Lower leg skin (tissue), 3 donors: ENCODE measurements at regions not wholly inside any gene's neighbourhood (a gene's known extent, or its start where the extent isn't known, plus 50 kb on each side); places are given as distances from the start of the nearest gene placed in this dataset.

Source experiments
- CTCF ChIP-seq, 3 donors: fragments of 450-650 bp; IDR thresholded peaks; one replicate each; pipeline ENCODE4 v1.5.1; 2016; ENCODE audit warnings: antibody characterized with exemption in 3 of 3, mild to moderate bottlenecking in 3 of 3, moderate library complexity in 2 of 3
- POLR2A ChIP-seq, 2 donors: fragments of 450-650 bp; IDR thresholded peaks; one replicate each; pipeline ENCODE4 v1.6.1; 2016 to 2017; ENCODE audit warnings: antibody characterized with exemption in 2 of 2, mild to moderate bottlenecking in 1 of 2, moderate library complexity in 1 of 2

GRCh38 chr2:88345842-88346241, 106.7 kb downstream of the FOXI3 start:
- TF ChIP-seq CTCF (IDR thresholded peaks at IDR 0.05) (no peak), POLR2A (IDR thresholded peaks at IDR 0.05) (no peak)
